Fibroblast of villous mesenchyme (primary cell): ENCODE measurements at regions not wholly inside any gene's neighbourhood (a gene's known extent, or its start where the extent isn't known, plus 50 kb on each side); places are given as distances from the start of the nearest gene placed in this dataset.

ENCODE experiments used
- DNase-seq: peaks from one replicate; pipeline ENCODE4 v3.0.0-alpha.2; 2010; ENCODE audit warnings: low read depth
- H3K4me3 ChIP-seq: 2 replicates; pipeline ENCODE4 v1.5.1; 2011; ENCODE audit warnings: low read depth, mild to moderate bottlenecking, low read length
- CTCF ChIP-seq: IDR thresholded peaks from 2 replicates; pipeline ENCODE4 v1.5.1; 2012; ENCODE audit warnings: low read depth, mild to moderate bottlenecking, low read length; ENCODE audit not compliant: insufficient read depth

GRCh38 chr11:26126741-26127140, 205.2 kb upstream of the ANO3 start:
- no peak for DNase-seq
- no peak for TF ChIP-seq CTCF
- no peak overlapping the region for H3K4me3 ChIP-seq

- no peak overlapping the region for H3K4me3 ChIP-seq
- no peak for DNase-seq
- TF ChIP-seq CTCF, result no peak
Measured at GRCh38 chr11:26127336-26127735, 204.6 kb upstream of the ANO3 start.

GRCh38 chr11:26131406-26131805, 200.5 kb upstream of the ANO3 start:
- no peak for DNase-seq
- no peak overlapping the region for H3K4me3 ChIP-seq
- TF ChIP-seq CTCF, result no peak

- no peak for DNase-seq
- TF ChIP-seq CTCF, result no peak
- H3K4me3 ChIP-seq, result no peak overlapping the region
Measured at GRCh38 chr11:26134053-26134452, 197.9 kb upstream of the ANO3 start.

- DNase-seq, result peak; percentile 29
- peak; percentile 43 for TF ChIP-seq CTCF
- H3K4me3 ChIP-seq, result no peak overlapping the region
Measured at GRCh38 chr11:26134481-26135355, 197.2 kb upstream of the ANO3 start.

GRCh38 chr11:26137651-26138050, 194.3 kb upstream of the ANO3 start:
- no peak for DNase-seq
- no peak for TF ChIP-seq CTCF
- no peak overlapping the region for H3K4me3 ChIP-seq

- no peak for TF ChIP-seq CTCF
- DNase-seq, result no peak
Measured at GRCh38 chr11:26142891-26143290, 189.0 kb upstream of the ANO3 start.

More at GRCh38 chr11:26142891-26143290, 189.0 kb upstream of the ANO3 start:
- H3K4me3 ChIP-seq, result no peak overlapping the region
